OCI-LY3 (cell line): ENCODE measurements at regions not wholly inside any gene's neighbourhood (a gene's known extent, or its start where the extent isn't known, plus 50 kb on each side); places are given as distances from the start of the nearest gene placed in this dataset.

Experiments
- EZH2phosphoT487 ChIP-seq: fragments of 200-600 bp; shearing (Covaris generic); IDR thresholded peaks from 2 replicates; pipeline ENCODE4 v1.6.1; 2018; ENCODE audit warnings: antibody characterized with exemption, mixed run types, low read depth
- TF ChIP-seq, protein P1 (sequence below): fragments of 200-600, 300-600 bp; sonication (generic); IDR thresholded peaks from 2 replicates; pipeline ENCODE4 v1.5.1; 2014; ENCODE audit warnings: antibody characterized with exemption, low read length, low read depth

DNA sequence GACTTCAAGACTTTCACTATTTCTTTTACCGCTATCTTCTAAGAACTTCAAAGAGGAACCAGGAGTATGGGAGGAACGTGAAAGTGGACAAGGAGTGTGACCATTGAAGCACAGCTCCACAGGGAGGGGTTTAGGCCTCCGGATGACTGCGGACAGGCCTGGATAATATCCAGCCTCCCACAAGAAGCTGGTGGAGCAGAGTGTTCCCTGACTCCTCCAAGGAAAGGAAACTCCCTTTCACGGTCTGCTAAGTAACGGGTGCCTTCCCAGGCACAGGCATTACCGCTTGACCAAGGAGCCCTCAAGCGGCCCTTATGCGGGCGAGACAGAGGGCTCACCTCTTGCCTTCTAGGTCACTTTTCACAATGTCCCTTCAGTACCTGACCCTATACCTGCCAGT lies 267.0 kb downstream of the RPL10L start:
- TF ChIP-seq, protein P1, sequence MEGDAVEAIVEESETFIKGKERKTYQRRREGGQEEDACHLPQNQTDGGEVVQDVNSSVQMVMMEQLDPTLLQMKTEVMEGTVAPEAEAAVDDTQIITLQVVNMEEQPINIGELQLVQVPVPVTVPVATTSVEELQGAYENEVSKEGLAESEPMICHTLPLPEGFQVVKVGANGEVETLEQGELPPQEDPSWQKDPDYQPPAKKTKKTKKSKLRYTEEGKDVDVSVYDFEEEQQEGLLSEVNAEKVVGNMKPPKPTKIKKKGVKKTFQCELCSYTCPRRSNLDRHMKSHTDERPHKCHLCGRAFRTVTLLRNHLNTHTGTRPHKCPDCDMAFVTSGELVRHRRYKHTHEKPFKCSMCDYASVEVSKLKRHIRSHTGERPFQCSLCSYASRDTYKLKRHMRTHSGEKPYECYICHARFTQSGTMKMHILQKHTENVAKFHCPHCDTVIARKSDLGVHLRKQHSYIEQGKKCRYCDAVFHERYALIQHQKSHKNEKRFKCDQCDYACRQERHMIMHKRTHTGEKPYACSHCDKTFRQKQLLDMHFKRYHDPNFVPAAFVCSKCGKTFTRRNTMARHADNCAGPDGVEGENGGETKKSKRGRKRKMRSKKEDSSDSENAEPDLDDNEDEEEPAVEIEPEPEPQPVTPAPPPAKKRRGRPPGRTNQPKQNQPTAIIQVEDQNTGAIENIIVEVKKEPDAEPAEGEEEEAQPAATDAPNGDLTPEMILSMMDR: no peak
- no peak for TF ChIP-seq EZH2phosphoT487
